Skin epidermis (tissue), 12 donors: ENCODE measurements at regions not wholly inside any gene's neighbourhood (a gene's known extent, or its start where the extent isn't known, plus 50 kb on each side); places are given as distances from the start of the nearest gene placed in this dataset.
"Not testable (repeated sequence)": the region's sequence is repeated elsewhere in the genome, so short reads cannot be mapped to it uniquely, and the experiment has no call there.

Experiments used
- H3K27ac ChIP-seq, 21 experiments: fragments of 200-600 bp; sonication (generic) in 11 of 21; one replicate each; pipeline ENCODE4 v1.5.0; 2020; ENCODE audit warnings: mild to moderate bottlenecking in 3 of 21, inconsistent platforms in 2 of 21, moderate library complexity in 2 of 21
- H3K4me3 ChIP-seq, 7 experiments: fragments of 200-600 bp; sonication (generic) in 2 of 7; one replicate each; pipeline ENCODE4 v1.5.0; 2020; ENCODE audit warnings: inconsistent platforms in 2 of 7, mild to moderate bottlenecking in 2 of 7, moderate library complexity in 1 of 7

GRCh38 chr2:144137705-144138428 lies 382.1 kb downstream of the ZEB2 start:
- H3K4me3 ChIP-seq, result no peak overlapping the region
- peak overlapping the region in 1 of 21 experiments; percentile 10 for H3K27ac ChIP-seq

DNA sequence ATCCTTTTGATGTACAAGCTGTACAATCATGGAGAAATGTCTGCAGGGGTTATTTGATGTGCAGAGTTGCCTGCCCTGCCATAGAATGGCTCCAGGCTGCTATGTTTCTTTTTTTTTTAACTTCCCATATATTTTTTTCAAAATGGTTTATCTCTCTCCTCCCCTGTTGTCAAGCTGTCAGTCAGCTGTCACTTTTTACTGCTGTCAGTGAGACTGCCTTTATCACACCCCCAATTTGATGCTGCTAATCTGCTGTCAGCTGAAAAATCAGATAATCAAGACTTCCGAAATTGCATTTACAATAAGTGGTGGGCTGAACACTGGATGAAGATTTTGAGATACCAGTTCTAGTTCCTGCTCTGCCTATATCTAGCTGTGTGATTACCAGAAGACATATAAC lies 382.6 kb downstream of the ZEB2 start:
- Histone ChIP-seq H3K4me3 (no peak overlapping the region), H3K27ac (peak overlapping the region in 1 of 21 experiments; percentile 10)

DNA sequence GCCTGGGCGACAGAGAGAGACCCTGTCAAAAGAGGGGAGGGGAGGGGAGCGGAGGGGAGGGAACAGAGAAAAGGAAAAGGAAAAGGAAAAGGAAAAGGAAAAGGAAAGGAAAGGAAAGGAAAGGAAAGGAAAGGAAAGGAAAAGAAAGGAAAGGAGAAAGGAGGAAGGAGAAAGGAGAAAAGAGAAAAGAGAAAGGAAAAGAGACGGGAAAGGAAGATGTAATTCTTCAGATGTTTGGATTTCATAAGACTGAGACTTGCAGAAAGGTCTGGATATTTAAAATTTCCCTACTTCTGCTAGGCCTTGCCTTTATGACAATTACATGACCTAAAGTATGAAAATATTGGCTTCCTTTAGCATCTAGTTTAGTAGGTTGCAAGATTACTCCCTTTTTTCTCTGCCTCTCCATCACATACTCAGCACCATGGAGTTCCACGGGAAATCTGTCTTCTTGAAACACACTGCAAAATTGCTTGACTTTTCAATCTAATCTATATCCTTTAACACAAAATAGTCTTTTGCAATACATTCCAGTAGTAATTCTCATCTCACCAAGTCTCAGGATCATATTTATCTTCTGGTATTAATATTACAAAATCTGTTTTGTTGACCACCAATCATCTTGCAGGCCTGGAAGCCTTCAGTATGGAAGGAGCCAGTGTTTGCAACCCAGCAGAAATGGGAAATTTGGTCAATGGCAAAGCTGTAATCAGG lies 383.5 kb downstream of the ZEB2 start:
- Histone ChIP-seq H3K27ac (no peak overlapping the region), H3K4me3 (no peak overlapping the region)

GRCh38 chr2:144133936-144134665 lies 385.8 kb downstream of the ZEB2 start:
- H3K27ac ChIP-seq, result peak overlapping the region in 5 of 21 experiments; percentile 11 to 53 (median 31)
- H3K4me3 ChIP-seq, result no peak overlapping the region

- Histone ChIP-seq H3K4me3 (no peak overlapping the region), H3K27ac (no peak overlapping the region)
Observed at GRCh38 chr2:144132357-144132756, 387.6 kb downstream of the ZEB2 start.

DNA sequence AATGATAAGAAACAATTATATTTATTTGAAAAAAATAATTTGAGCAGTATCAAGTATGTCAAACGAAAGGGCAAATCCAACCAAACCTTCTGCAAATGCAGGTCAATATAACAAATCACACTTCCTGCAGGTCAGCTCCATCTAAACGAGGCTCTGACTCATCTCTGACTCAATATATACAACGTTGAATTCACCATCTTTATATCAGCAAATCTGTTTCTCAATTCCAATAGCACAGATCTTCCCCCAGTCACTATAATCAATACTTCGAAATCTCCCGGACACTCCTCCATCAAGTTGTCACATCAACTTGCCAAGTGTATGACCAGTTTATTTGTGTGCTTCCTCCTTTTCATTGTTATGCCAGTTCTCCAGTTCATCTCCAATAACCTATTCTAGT lies 388.9 kb downstream of the ZEB2 start:
- no peak overlapping the region for H3K27ac ChIP-seq

DNA sequence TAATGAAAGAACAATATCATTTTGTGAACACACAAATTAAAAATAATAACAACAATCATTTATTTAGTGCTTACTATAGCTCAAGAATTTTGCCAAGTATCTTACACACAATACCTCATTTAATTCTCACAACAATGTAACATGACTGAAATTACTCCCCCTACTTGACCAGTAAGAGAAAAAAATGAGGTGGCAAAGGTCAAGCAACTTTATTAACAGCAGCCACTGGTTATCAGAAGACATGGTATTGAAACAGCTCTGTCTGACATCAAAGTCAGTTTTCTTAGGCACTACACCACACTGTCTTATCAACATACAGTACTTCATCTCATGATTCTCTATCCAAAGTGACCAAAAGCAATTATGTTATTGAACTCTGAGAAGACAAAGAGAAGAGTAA lies 389.4 kb downstream of the ZEB2 start:
- Histone ChIP-seq H3K4me3 (no peak overlapping the region), H3K27ac (no peak overlapping the region)

More for the DNA sequence above, 388.9 kb downstream of the ZEB2 start:
- no peak overlapping the region for H3K4me3 ChIP-seq

GRCh38 chr2:144128130-144128746 lies 391.7 kb downstream of the ZEB2 start:
- Histone ChIP-seq H3K4me3 (no peak overlapping the region), H3K27ac (no peak overlapping the region)

GRCh38 chr2:144127693-144128092 lies 392.2 kb downstream of the ZEB2 start:
- Histone ChIP-seq H3K27ac (no peak overlapping the region), H3K4me3 (no peak overlapping the region)

- Histone ChIP-seq H3K27ac (no peak overlapping the region), H3K4me3 (no peak overlapping the region)
Observed at GRCh38 chr2:144126302-144126701, 393.6 kb downstream of the ZEB2 start.

GRCh38 chr2:144125751-144126150 lies 394.2 kb downstream of the ZEB2 start:
- H3K4me3 ChIP-seq, result no peak overlapping the region
- no peak overlapping the region for H3K27ac ChIP-seq

GRCh38 chr2:144124882-144125281 lies 395.0 kb downstream of the ZEB2 start:
- no peak overlapping the region for H3K27ac ChIP-seq

DNA sequence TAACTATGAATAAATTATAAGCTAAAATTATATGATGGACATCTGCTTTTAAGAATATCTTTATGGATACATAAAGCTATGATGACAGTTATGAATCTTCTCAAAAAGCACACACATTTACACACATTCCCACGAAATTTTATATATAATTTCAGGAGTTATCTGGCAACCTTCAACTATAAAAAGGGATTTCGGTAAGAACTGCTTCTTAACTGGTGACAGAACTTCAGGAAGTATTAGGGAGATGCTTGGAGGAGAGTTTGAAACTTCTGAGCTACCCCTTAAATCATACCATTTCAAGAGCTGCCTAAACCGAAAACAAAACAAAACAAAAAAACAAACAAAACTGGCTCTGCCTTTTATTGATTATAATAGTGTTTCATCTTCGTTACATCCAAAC lies 399.4 kb downstream of the ZEB2 start:
- Histone ChIP-seq H3K4me3 (no peak overlapping the region), H3K27ac (no peak overlapping the region)

More at GRCh38 chr2:144124882-144125281, 395.0 kb downstream of the ZEB2 start:
- no peak overlapping the region for H3K4me3 ChIP-seq

GRCh38 chr2:144117086-144117485 lies 402.8 kb downstream of the ZEB2 start:
- no peak overlapping the region for H3K27ac ChIP-seq
- H3K4me3 ChIP-seq, result no peak overlapping the region

- Histone ChIP-seq H3K27ac (no peak overlapping the region), H3K4me3 (no peak overlapping the region)
Observed at GRCh38 chr2:144115739-144116291, 404.1 kb downstream of the ZEB2 start.

- Histone ChIP-seq H3K27ac (no peak overlapping the region), H3K4me3 (no peak overlapping the region)
Observed at GRCh38 chr2:144114760-144115159, 405.2 kb downstream of the ZEB2 start.

DNA sequence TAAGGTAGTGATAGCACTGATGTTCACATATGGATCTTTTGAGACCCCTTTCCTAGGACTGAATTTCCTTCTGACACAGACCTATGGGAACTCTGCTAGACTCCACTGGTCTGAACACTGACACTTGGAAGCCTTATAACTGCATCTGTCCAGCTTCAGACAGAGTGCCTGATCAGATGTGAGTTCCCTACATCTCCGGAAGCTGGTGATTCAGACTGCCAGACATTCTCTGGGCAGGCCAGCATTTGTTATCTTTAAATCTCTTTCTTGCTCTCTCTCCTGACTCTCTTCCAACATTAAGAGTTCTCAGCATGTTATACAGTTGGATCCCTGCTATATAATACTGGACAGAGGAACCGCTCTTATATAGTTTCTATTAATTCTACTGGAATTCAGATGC lies 408.5 kb downstream of the ZEB2 start:
- Histone ChIP-seq H3K4me3 (no peak overlapping the region), H3K27ac (peak overlapping the region in 1 of 21 experiments; percentile 23)

- not testable (repeated sequence) for H3K27ac ChIP-seq, H3K4me3 ChIP-seq
Observed at GRCh38 chr2:144106104-144106503, 413.8 kb downstream of the ZEB2 start.

GRCh38 chr2:144102386-144102785 lies 417.5 kb downstream of the ZEB2 start:
- Histone ChIP-seq H3K4me3 (no peak overlapping the region), H3K27ac (no peak overlapping the region)

GRCh38 chr2:144099780-144100377 lies 420.0 kb downstream of the ZEB2 start:
- no peak overlapping the region for H3K27ac ChIP-seq

More at GRCh38 chr2:144099780-144100377, 420.0 kb downstream of the ZEB2 start:
- H3K4me3 ChIP-seq, result no peak overlapping the region
